ENCODE measurements at regions not wholly inside any gene's neighbourhood (a gene's known extent, or its start where the extent isn't known, plus 50 kb on each side); places are given as distances from the start of the nearest gene placed in this dataset.

DNA sequence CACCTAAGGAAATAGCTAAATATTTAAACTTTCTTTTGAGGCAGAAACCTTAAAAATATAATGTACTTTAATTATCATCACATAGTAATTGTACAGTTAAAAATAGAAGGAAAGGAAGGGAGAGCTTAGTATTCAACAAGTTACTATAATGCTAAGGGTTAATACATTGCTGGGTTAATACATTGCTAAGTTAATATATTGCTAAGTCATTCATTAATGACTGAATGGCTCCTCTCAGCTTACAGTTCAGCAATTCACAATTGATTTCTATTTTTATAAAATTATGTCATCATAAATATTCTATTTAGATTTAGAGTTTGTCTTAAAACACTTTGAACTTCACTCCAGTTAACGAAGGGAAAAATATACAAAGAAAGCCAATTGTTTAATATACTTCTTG is 207.9 kb downstream of the BMP4 start:
- no peak for DNase-seq
- H3K4me2 ChIP-seq (ENCODE audit: insufficient read depth, insufficient read length, low read length): no peak overlapping the region
- no peaks in the 10 kb centered on the region for H3K27me3 ChIP-seq (ENCODE audit: insufficient read depth, low read length)
- Mint-ChIP-seq H3K27ac (no peak overlapping the region), H3K36me3 (ENCODE audit: insufficient read depth in 1 of 3, low read depth in 3 of 3) (peaks cover 3 to 7% (median 5%) of the 10 kb centered on the region in 3 experiments; a peak in 4 of 7 replicates), H3K4me1 (peaks cover 3 to 14% of the 10 kb centered on the region in 2 experiments; a peak in 3 of 4 replicates), H3K27me3 (ENCODE audit: low read depth) (peaks cover 16% of the 10 kb centered on the region), H3K9me3 (peaks cover 7 to 10% of the 10 kb centered on the region in 2 experiments; a peak in 3 of 5 replicates), H3K4me3 (no peak overlapping the region)
- no peaks in the 10 kb centered on the region for H3K23me2 ChIP-seq (ENCODE audit: insufficient read length, low read depth, low read length, poor library complexity, severe bottlenecking)
- WGBS (ENCODE audit: extremely low coverage, insufficient read length, low lambda C conversion rate): no CpG with 5 or more reads among the region's 1 CpG
- H3K9me3 ChIP-seq (ENCODE audit: control insufficient read depth, low read depth, low read length): no peaks in the 10 kb centered on the region
- no peak overlapping the region for H4K5ac ChIP-seq (ENCODE audit: insufficient read length, low read depth, low read length)
- no peak overlapping the region for H2BK20ac ChIP-seq (ENCODE audit: low read depth, low read length, poor library complexity, severe bottlenecking)
- H3K4ac ChIP-seq (ENCODE audit: low read depth, low read length): no peak overlapping the region
- H3T11ph ChIP-seq (ENCODE audit: low read length): no peak overlapping the region
- no peak overlapping the region for H4K8ac ChIP-seq (replicated peaks; ENCODE audit: insufficient read length, low read depth, low read length)
- H3K4me1 ChIP-seq (ENCODE audit: insufficient read depth, low read length): no peaks in the 10 kb centered on the region
- H2BK120ac ChIP-seq (ENCODE audit: low read depth, low read length, poor library complexity, severe bottlenecking): no peak overlapping the region
- H2BK12ac ChIP-seq (ENCODE audit: insufficient read length, low read depth, low read length): no peak overlapping the region
- H2AK5ac ChIP-seq (ENCODE audit: insufficient read length, low read length): no peak overlapping the region
- no peak overlapping the region for H2AFZ ChIP-seq (ENCODE audit: low read length)
- H3K27ac ChIP-seq (ENCODE audit: insufficient read length, low read depth, low read length): no peak overlapping the region
- TF ChIP-seq, protein P1, sequence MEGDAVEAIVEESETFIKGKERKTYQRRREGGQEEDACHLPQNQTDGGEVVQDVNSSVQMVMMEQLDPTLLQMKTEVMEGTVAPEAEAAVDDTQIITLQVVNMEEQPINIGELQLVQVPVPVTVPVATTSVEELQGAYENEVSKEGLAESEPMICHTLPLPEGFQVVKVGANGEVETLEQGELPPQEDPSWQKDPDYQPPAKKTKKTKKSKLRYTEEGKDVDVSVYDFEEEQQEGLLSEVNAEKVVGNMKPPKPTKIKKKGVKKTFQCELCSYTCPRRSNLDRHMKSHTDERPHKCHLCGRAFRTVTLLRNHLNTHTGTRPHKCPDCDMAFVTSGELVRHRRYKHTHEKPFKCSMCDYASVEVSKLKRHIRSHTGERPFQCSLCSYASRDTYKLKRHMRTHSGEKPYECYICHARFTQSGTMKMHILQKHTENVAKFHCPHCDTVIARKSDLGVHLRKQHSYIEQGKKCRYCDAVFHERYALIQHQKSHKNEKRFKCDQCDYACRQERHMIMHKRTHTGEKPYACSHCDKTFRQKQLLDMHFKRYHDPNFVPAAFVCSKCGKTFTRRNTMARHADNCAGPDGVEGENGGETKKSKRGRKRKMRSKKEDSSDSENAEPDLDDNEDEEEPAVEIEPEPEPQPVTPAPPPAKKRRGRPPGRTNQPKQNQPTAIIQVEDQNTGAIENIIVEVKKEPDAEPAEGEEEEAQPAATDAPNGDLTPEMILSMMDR (conservative IDR thresholded peaks at IDR 0.05): no peak
- H3K18ac ChIP-seq (ENCODE audit: insufficient read length, low read depth, low read length): no peak overlapping the region
- no peak overlapping the region for H3K14ac ChIP-seq (ENCODE audit: insufficient read depth, low read length)
- H2BK5ac ChIP-seq (ENCODE audit: insufficient read length, low read length): no peak overlapping the region
- H4K91ac ChIP-seq (ENCODE audit: insufficient read length, low read depth, low read length): no peak overlapping the region
- no peaks in the 10 kb centered on the region for H4K20me1 ChIP-seq (ENCODE audit: control insufficient read depth, insufficient read depth, insufficient read length)
- no peak overlapping the region for H3K56ac ChIP-seq (ENCODE audit: insufficient read length, low read depth, low read length)
- H3K79me2 ChIP-seq (ENCODE audit: insufficient read depth, low read length): no peaks in the 10 kb centered on the region
- H2BK15ac ChIP-seq (ENCODE audit: low read depth, low read length): no peak overlapping the region
- H3K9ac ChIP-seq (ENCODE audit: extremely low read depth, insufficient read length, low read length): no peak overlapping the region
- no peaks in the 10 kb centered on the region for H3K79me1 ChIP-seq (ENCODE audit: insufficient read depth, low read depth, low read length, poor library complexity, severe bottlenecking)
- H3K23ac ChIP-seq (ENCODE audit: insufficient read length, low read depth, low read length): no peak overlapping the region
